Erythroblast (primary cell): ENCODE measurements at regions not wholly inside any gene's neighbourhood (a gene's known extent, or its start where the extent isn't known, plus 50 kb on each side); places are given as distances from the start of the nearest gene placed in this dataset.

Source experiments
- GATA1 ChIP-seq: IDR thresholded peaks from 2 replicates; pipeline ENCODE4 v1.6.1; 2011; ENCODE audit warnings: low read depth, mild to moderate bottlenecking, control low read depth, low read length, moderate library complexity
- POLR2A ChIP-seq: IDR thresholded peaks from 2 replicates; pipeline ENCODE4 v1.6.1; 2011; ENCODE audit warnings: mild to moderate bottlenecking, low read length

- no peak for TF ChIP-seq POLR2A
- TF ChIP-seq GATA1 = no peak
Measured at GRCh38 chr6:93017626-93018025, 401.7 kb downstream of the EPHA7 start.
